Activated CD4-positive, alpha-beta T cell treated with anti-CD3 and anti-CD28 coated beads for 48 hours (primary cell): ENCODE measurements at regions not wholly inside any gene's neighbourhood (a gene's known extent, or its start where the extent isn't known, plus 50 kb on each side); places are given as distances from the start of the nearest gene placed in this dataset.

Experiments
- DNase-seq: peaks from one replicate; pipeline ENCODE4 v3.0.0-alpha.2; 2020

DNA sequence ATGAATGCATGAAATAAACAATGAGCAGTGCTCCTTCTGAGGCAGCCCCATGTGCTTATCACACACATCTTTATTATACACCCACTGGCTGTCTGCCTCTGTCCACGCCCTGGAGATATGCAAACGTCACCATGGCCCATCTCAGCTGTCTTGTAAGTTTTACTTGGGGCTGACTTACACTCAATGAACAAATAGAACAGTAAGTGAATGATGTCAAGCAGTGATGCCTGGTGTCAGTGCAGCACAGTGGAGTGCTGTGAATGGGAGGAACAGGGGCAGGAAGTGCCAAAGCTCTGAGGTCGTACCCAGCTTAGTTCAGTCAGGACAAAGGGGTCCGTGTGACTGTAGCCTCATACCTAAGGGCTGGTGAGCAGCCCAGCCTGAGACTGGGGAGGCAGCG is 659.5 kb upstream of the HS6ST1 start:
- no peak for DNase-seq

DNA sequence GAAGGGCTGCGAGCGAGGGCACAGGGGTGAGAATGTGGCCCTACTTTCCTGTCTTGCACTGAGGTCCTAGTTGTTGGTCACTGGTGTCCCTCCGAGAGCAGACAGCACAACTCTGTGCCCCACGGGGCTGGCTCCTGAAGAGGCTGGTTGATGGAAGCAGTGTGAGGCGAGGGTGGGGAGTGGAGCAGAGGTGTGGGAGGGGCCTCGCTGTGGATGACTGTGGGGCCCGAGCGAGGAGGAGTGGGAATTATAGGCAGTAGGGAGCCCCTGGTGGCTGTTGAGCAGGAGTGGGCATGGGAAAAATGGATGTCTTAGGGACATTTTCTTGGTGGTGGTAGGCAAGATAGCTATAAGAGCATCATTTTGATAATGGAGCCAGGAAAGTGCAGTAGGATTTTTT is 660.5 kb upstream of the HS6ST1 start:
- no peak for DNase-seq

GRCh38 chr2:128980475-128980874 is 661.8 kb upstream of the HS6ST1 start:
- DNase-seq: no peak

DNA sequence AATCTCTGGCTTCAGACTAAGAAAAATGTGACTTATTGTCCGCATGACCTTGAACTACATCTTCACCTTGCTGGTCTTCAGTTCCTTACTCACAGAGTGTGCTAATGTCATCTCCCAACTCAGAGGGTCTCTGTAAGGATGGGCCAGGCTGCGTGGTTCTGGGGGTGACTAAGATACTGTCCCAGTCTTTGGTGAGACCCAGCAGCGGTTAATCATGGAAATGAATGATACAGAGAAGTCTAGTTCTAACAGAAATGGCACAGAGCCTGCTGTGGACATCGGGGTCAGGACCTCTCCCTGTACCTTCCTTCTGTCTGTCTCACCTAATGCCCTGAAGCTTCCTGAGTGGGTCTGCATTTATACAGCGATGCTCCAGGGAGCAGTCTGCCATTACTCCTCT is 662.7 kb upstream of the HS6ST1 start:
- no peak for DNase-seq

DNA sequence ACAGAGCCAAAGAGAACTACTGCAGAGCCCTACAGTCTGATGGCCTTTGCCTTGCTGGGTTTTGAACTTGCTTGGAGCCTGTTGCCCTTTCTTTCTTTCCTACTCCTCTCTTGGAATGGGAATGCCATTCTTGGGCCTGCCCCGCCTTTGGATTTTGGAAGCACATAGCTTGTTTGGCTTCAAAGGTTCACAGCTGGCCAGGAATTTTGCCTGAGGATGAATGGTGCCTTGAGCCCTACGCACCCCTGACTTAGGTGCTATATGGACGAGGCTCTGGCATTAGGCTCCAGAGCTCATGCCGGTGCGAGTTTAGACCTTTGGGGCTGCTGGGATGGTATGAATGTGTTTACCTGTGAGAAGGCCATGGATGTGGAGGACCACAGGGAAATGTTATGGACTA is 663.3 kb upstream of the HS6ST1 start:
- no peak for DNase-seq

DNA sequence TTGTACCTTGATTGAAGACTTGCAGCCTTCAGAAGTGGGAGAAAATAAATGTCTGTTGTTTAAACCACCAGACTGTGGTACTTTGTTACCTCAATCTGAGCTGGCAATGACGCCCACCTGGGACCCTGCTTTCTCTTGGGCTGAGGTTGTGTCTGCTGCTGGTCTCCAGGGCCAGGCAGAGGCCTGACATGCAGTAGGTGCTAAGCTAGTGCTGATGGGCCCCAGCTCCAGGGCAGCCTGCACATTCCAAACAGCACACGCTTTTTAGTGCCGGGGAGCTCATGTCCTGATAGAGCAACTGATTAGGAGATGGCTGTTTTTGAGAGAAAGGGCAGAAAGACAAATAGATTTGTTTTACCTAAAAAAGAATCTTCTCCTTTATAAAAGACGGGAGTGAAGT is 664.0 kb upstream of the HS6ST1 start:
- DNase-seq: no peak

- no peak for DNase-seq
These were observed 664.4 kb upstream of the HS6ST1 start for GRCh38 chr2:128983094-128983493.

- DNase-seq: no peak
These were observed 665.4 kb upstream of the HS6ST1 start for GRCh38 chr2:128984081-128984480.

DNA sequence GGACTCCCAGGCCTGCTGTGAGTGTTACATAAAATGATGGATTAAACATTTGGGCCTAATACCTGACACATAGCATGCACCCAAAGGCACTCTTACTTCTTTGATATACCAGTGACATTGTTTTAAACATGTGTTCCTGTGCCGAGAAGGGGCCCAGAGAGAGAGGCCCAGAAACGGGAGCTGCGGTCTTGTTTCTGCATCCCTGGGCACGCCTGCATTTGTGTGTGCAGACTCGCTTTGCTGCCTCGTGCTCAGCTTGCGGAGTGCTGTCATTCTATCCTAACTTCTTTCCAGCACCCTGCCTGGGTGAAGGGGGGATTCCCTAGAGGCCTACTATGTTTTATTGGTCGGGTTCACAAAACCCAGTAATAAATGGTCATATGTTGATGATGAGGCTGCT is 666.2 kb upstream of the HS6ST1 start:
- DNase-seq: no peak

DNA sequence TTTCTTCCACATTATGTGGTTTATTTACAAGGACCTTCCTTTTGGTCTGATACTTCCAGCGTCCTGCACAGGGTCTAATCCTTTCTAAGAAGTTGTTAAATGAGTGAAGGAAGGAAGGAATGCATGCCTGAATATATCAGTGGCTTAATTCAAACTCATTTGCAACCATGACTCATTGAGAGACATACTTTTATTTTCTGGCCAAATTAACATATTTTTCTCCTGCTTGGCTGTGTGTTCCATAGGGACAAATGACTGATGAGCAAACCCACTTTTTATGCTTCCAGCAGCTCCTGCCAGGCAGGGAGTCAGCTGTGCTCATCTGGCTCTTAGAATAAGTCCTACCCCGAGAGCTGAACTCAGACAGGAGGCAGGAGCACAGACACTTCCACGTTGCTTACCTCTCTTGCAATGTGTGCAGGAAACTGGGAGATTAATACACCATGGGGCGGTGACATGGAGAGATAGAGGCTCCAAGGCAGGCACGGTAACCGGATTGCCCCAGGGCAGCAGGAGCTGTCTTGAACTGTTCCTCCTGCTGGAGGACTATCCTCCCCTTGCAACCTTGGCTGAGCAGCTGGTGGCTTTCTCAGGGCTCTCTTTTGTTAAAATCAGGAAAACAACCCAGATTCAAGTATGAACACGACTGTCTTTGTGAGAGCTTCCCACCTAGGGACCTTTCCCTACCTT is 667.5 kb upstream of the HS6ST1 start:
- DNase-seq: no peak

DNA sequence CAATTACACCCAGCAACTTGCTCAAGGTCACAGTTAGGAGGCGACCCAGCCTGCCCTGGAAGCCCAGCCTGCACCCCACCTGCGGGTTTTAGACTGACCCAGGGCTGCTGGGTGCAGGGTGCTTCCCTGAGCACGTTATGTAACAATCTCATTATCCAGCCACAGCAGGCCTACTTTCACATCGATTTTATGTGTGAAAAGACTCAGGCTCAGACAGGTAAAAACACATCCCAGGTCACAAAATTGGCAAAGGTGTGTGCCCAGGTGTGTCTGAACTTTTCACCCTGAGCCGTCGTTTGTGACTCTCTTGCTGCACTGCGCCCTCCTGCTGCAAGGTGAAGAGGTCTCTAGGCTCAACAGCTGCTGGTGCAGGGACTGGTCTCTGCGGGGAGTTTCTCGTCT is 668.2 kb upstream of the HS6ST1 start:
- DNase-seq: no peak

GRCh38 chr2:128988326-128988725 is 669.7 kb upstream of the HS6ST1 start:
- DNase-seq: no peak

DNA sequence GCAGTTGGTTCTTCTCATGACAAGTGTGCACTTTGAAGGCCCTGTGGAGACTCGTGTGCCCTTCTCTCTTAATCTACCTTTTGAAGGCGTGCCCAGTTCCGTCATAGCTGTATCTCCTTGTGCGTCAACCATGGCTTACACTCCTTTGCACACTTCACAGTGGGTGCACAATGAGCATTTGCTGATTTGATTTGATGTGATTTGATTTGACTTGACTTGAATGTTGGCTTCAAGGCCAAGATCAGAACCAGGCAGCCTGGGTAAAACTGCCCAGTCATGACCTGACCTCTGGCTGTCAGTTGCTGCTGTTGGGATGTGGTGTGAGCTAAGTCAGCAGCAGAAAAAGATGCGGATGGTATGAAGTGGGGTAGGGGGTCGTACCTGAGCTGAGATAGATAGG is 670.3 kb upstream of the HS6ST1 start:
- no peak for DNase-seq

- DNase-seq: no peak
These were observed 676.4 kb upstream of the HS6ST1 start for GRCh38 chr2:128995086-128995485.

DNA sequence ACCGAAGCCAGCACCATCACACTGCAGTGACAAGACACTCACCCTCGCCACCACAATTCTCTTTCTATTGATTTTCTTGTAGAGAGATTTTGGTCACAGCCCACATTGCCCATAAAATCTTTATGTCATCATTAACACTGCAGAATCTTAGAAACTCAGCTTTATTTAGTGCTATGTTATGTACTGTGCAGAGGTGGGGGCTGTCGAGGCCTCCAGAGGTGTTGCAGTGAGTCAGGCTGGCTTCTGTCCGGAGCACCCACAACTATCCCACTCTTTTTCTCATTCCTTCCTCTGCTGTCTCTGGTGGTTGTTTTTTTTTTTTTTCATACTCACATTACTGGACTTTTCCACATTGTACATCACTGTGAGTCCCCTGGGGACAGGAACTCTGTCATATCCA is 677.4 kb upstream of the HS6ST1 start:
- no peak for DNase-seq

- DNase-seq: no peak
These were observed 678.6 kb upstream of the HS6ST1 start for GRCh38 chr2:128997166-128997866.

DNA sequence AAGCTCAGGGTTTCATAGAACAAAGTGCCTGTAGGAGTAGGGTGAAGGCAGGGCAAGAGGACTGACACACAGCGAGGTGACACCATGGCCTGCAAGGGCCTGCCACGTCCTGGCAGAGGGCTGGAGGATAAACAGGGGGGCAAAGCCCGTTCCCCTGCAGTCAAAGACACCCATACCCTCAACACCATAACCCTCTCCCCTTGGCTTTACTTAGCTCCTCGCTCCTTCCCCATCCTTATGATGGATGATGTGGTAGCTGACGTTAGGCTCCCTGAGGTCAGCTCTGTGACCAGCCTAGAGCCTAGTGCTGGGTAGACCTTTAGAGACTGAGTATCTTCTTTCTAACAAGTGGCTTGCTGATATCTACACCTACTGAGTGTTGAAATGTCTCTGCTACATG is 683.3 kb upstream of the HS6ST1 start:
- no peak for DNase-seq

- DNase-seq: no peak
These were observed 684.1 kb upstream of the HS6ST1 start for GRCh38 chr2:129002751-129003150.

- DNase-seq: no peak
These were observed 685.8 kb upstream of the HS6ST1 start for GRCh38 chr2:129004485-129004884.

DNA sequence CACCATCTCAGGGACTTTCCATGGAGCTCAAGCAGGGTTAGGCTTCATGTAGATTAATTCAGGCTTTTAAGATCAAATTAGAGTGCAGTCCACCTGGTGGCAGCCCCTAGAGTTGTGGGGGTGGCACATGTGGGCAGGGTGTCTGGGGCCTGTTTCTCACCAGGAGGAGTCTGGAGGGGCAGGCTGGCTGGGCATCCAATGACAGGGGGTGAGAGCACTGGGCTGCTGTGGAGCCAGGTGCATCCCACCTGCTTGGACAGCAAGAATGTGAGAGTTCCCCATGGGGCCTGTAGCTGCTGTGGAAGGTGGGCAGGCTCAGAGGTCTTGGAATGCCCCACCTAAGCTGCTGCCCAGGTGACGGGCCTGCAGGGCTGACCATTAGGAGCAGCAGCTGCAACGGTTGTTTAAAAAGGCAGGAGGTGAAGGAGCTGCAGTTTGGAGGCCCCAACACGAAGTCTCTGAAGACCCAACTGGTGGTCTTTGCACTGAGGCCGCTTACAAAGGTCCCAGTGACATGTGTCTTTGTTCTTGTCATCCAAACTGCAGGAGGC is 686.3 kb upstream of the HS6ST1 start:
- no peak for DNase-seq

GRCh38 chr2:129006135-129006886 is 687.6 kb upstream of the HS6ST1 start:
- DNase-seq: no peak

GRCh38 chr2:129006901-129007300 is 688.2 kb upstream of the HS6ST1 start:
- DNase-seq: no peak

- no peak for DNase-seq
These were observed 689.6 kb upstream of the HS6ST1 start for GRCh38 chr2:129008055-129008880.
